Common myeloid progenitor, CD34-positive (primary cell): ENCODE measurements at regions not wholly inside any gene's neighbourhood (a gene's known extent, or its start where the extent isn't known, plus 50 kb on each side); places are given as distances from the start of the nearest gene placed in this dataset.
"Not testable (repeated sequence)": the region's sequence is repeated elsewhere in the genome, so short reads cannot be mapped to it uniquely, and the experiment has no call there.

Experiments used
- CTCF ChIA-PET: fragments of 350-600 bp; sonication (Branson Sonifier 250); formaldehyde crosslinking; loops from one replicate; lab custom pipeline; 2021; ENCODE audit warnings: antibody characterized with exemption; lab: Charles Lee
- POLR2A ChIA-PET: fragments of 350-600 bp; sonication (Branson Sonifier 250); formaldehyde crosslinking; loops from one replicate; lab custom pipeline; 2021; ENCODE audit warnings: antibody characterized with exemption; lab: Charles Lee
- DNase-seq, 3 donors: peaks; one replicate each; pipeline versions ENCODE4 v3.0.0 to v3.0.0-alpha.2; 2013
- H3K27ac ChIP-seq, 2 experiments: 1 replicate in 1 of 2; 2 replicates in 1 of 2; pipeline ENCODE4 v1.7.0; 2013; ENCODE audit warnings: inconsistent platforms in 2 of 2, low read length in 2 of 2, mild to moderate bottlenecking in 2 of 2, low read depth in 1 of 2, moderate library complexity in 1 of 2; ENCODE audit not compliant: severe bottlenecking in 2 of 2, insufficient read depth in 1 of 2, poor library complexity in 1 of 2
- H3K27me3 ChIP-seq, 5 experiments: replicated peaks in 2 of 5; 1 replicate in 3 of 5; 2 replicates in 2 of 5; pipeline versions ENCODE4 v1.6.1 to v1.7.0; 2013; ENCODE audit warnings: low read length in 4 of 5, mild to moderate bottlenecking in 2 of 5, moderate library complexity in 2 of 5, inconsistent platforms in 1 of 5; ENCODE audit not compliant: insufficient read depth in 5 of 5, control insufficient read depth in 4 of 5
- H3K36me3 ChIP-seq, 4 experiments: 1 replicate in 2 of 4; 2 replicates in 2 of 4; pipeline versions ENCODE4 v1.6.1 to v1.7.0; 2013; ENCODE audit warnings: low read length in 3 of 4, control low read depth in 1 of 4, mild to moderate bottlenecking in 1 of 4; ENCODE audit not compliant: control insufficient read depth in 4 of 4, insufficient read depth in 4 of 4
- H3K4me1 ChIP-seq, 4 experiments: 1 replicate in 3 of 4; 2 replicates in 1 of 4; pipeline versions ENCODE4 v1.6.1 to v1.7.1; 2013; ENCODE audit warnings: low read length in 3 of 4, mild to moderate bottlenecking in 3 of 4, control low read depth in 1 of 4, inconsistent platforms in 1 of 4, moderate library complexity in 1 of 4; ENCODE audit not compliant: control insufficient read depth in 4 of 4, insufficient read depth in 4 of 4; ENCODE audit errors: control extremely low read depth in 1 of 4
- H3K4me3 ChIP-seq, 7 experiments: 1 replicate in 4 of 7; 2 replicates in 3 of 7; pipeline versions ENCODE4 v1.5.1 to v1.7.0; 2013; ENCODE audit warnings: mild to moderate bottlenecking in 7 of 7, low read length in 6 of 7, moderate library complexity in 6 of 7, inconsistent platforms in 2 of 7, low read depth in 2 of 7, control low read depth in 1 of 7; ENCODE audit not compliant: insufficient read depth in 4 of 7, control insufficient read depth in 1 of 7; ENCODE audit errors: extremely low read depth in 1 of 7
- H3K9me3 ChIP-seq, 5 experiments: 1 replicate in 4 of 5; 2 replicates in 1 of 5; pipeline versions ENCODE4 v1.6.1 to v1.7.1; 2013; ENCODE audit warnings: low read length in 4 of 5, mild to moderate bottlenecking in 2 of 5, inconsistent platforms in 1 of 5, low read depth in 1 of 5, moderate library complexity in 1 of 5; ENCODE audit not compliant: control insufficient read depth in 4 of 5, insufficient read depth in 2 of 5; ENCODE audit errors: control extremely low read depth in 1 of 5
- WGBS: methylation state at CpG from one replicate; pipeline ENCODE4 v1.1.5; 2013; ENCODE audit not compliant: insufficient coverage; 5-methylcytosine and 5-hydroxymethylcytosine counted together

DNA sequence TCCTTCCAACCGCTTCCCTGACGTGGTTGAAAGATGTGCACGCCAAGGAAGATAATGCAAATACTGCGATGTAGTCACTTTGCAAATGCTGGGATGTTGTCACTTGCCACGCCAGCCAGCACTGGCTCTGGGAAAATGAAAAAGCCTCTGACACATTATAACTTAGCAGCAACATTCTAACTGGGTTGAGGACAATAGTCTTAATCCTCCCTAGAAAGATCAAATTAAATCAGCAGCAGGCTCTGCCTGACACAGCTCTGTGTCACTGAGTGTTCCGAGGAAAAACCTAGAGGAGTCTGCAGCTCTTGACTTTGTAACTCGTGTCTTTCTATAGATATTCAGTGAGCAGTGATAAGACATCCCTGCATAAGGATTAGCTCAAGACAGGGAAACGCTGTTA is 380.1 kb upstream of the FRG1 start:
- DNase-seq, H3K4me1 ChIP-seq, CTCF ChIA-PET, H3K4me3 ChIP-seq, H3K27ac ChIP-seq, POLR2A ChIA-PET, H3K27me3 ChIP-seq, H3K36me3 ChIP-seq, H3K9me3 ChIP-seq: not testable (repeated sequence)
- WGBS = no CpG with 5 or more reads among the region's 8 CpGs

DNA sequence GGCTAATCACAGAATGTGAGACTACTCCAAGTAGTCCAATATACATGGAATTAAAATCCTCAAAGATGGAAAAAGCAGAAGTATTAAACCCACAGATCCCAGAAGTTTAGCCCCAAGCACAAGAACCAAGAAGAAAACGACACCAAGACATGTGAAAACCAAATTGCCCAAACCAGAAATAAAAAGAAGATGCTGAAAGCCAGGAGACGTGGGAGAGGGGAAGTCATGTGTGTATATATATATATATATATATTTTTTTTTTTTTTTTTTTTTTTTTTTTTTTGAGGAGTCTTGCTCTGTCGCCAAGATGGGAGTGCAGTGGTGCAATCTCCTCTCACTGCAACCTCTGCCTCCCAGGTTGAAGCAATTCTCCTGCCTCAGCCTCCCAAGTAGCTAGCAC is 376.9 kb upstream of the FRG1 start:
- H3K36me3 ChIP-seq, DNase-seq, H3K4me3 ChIP-seq, POLR2A ChIA-PET, CTCF ChIA-PET, H3K27me3 ChIP-seq, H3K9me3 ChIP-seq, H3K4me1 ChIP-seq, H3K27ac ChIP-seq: not testable (repeated sequence)
- no CpG with 5 or more reads among the region's 3 CpGs for WGBS

DNA sequence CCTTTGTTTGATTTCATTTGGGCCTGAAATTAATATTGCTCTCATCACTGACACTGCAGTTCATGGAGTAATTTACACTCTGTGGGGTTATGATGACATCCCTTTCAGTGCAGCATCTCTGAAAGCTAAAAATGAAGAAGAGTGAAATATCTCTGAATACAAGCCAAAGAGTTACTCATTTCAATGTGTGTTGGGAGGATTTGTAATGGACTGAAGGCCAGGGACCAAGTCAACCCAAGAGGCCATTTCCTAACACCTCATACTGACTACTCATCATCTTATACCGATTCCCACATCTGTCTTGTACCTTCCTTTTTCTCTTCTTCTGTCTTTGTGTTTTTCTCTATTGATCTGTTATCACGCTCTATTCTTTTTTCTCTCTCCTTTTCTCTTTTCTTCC is 374.4 kb upstream of the FRG1 start:
- H3K27ac ChIP-seq, H3K27me3 ChIP-seq, H3K9me3 ChIP-seq, H3K36me3 ChIP-seq, H3K4me1 ChIP-seq, POLR2A ChIA-PET, DNase-seq, CTCF ChIA-PET, H3K4me3 ChIP-seq: not testable (repeated sequence)
- 100% methylated on average over 1 of the region's 2 CpGs for WGBS

DNA sequence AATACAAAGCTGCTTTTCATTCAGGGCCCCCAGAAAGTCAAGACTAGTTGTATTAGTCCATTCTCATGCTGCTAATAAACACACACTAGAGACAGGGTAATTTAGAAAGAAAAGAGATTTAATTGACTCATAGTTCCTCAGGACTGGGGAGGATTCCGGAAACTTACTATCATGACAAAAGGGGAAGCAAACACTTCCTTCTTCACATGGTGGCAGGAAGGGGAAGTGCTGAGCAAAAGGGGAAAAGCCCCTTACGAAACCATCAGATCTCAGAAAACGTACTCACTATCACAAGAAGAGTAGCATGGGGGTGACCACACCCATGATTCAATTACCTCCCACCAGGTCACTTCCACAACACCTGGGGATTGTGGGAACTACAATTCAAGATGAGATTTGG is 373.8 kb upstream of the FRG1 start:
- CTCF ChIA-PET = not testable (repeated sequence)

DNA sequence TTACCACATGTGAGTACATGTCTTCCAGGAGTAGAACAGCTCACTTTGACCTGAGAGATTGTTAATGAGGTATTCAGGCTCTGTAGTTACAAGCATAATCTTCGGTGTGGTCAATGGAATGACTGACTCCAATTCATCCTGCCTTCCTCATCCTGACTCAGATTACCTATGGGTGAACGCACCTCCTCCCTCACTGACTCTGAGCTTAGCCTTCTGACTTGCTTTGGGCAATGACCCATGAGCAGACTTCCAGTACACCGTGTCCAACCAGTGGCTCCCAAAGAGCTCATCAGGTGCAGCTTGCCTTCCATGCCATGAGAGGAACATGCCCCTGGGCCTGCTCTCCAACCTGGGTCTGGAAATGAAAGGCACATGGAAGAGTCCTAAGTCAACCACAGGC is 361.0 kb upstream of the FRG1 start:
- H3K4me1 ChIP-seq, H3K4me3 ChIP-seq, H3K36me3 ChIP-seq, CTCF ChIA-PET, H3K27ac ChIP-seq, H3K9me3 ChIP-seq, POLR2A ChIA-PET, DNase-seq, H3K27me3 ChIP-seq: not testable (repeated sequence)
- WGBS = 100% methylated on average over 2 of the region's 3 CpGs

More for the DNA sequence above, 373.8 kb upstream of the FRG1 start:
- H3K27ac ChIP-seq, H3K9me3 ChIP-seq, H3K4me3 ChIP-seq, POLR2A ChIA-PET, H3K36me3 ChIP-seq, H3K4me1 ChIP-seq, H3K27me3 ChIP-seq: not testable (repeated sequence)
- 0% methylated on average over 1 of the region's 3 CpGs for WGBS
- DNase-seq = peak; percentile 20 to 74 (median 67)

DNA sequence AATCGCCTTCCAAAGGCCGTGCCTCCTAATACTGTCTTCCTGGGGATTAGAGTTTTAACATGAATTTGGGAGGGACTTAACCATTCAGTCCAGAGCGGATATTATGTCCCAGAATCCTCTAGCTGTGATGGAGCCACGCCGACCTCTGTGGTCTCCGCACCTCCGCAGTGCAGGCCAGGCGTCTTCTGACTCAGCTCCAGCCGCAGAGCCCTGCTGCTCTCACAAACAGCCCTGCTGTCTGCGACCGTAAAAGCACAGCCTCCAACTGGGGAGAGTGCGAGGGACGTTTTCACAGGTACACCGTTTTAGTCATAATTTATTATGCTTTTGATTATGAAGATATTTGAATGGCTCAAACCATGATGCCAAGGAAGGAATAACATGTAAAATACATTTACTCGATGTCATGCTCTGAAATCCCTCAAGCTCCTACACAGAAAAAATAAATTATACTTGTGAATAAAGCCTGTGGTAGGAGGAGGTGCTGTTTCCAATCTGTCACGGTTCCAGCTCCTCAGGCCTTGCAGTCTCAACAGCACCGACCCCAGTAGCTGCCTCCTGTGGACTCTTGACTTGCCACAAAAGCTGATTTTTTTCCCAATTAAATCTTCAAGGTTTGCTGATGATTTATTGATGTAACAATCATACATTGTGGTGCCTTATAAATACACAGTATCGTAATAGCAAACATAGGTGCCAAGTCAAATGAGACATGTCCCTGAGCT is 353.6 kb upstream of the FRG1 start:
- CTCF ChIA-PET, H3K4me3 ChIP-seq, POLR2A ChIA-PET, H3K27me3 ChIP-seq, H3K4me1 ChIP-seq, H3K9me3 ChIP-seq, DNase-seq, H3K27ac ChIP-seq, H3K36me3 ChIP-seq: not testable (repeated sequence)
- 97% methylated on average over 14 of the region's 18 CpGs for WGBS

DNA sequence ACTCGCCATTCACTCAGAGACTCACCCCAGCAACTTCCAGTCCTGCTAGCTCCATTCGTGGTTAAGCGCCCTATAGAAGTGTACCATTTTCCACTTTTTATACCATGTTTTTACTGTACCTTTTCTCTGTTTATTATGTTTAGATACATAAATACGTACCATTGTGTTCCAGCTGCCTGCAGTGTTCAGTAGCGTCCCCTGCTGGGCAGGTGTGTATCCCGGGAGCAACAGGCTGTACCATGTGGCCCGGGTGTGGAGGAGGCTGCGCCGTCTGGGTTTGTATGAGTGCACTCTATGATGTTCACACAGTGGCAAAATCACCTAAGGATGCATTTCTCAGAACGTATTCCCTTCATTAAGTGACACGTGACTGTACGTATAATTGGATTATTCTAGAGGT is 351.5 kb upstream of the FRG1 start:
- H3K4me1 ChIP-seq, CTCF ChIA-PET, H3K27me3 ChIP-seq, H3K4me3 ChIP-seq, H3K36me3 ChIP-seq, DNase-seq, POLR2A ChIA-PET, H3K9me3 ChIP-seq, H3K27ac ChIP-seq: not testable (repeated sequence)
- no CpG with 5 or more reads among the region's 12 CpGs for WGBS
